Activated CD4-positive, alpha-beta T cell treated with anti-CD3 and anti-CD28 coated beads for 36 hours (primary cell): ENCODE measurements at regions not wholly inside any gene's neighbourhood (a gene's known extent, or its start where the extent isn't known, plus 50 kb on each side); places are given as distances from the start of the nearest gene placed in this dataset.
"Not testable (repeated sequence)": the region's sequence is repeated elsewhere in the genome, so short reads cannot be mapped to it uniquely, and the experiment has no call there.

Experiments used
- ATAC-seq: fragments of 200-7000 bp; cut with Tn5 transposase; one replicate; pipeline ENCODE4 v1.10.0; 2021; ENCODE audit warnings: mild to moderate bottlenecking, moderate library complexity
- CTCF ChIA-PET: fragments of 350-600 bp; sonication (Branson Sonifier 250); formaldehyde crosslinking; loops from one replicate; lab custom pipeline; 2021; ENCODE audit warnings: antibody characterized with exemption; lab: Charles Lee
- POLR2A ChIA-PET: fragments of 350-600 bp; sonication (Branson Sonifier 250); formaldehyde crosslinking; loops from one replicate; lab custom pipeline; 2021; ENCODE audit warnings: antibody characterized with exemption, inconsistent platforms; lab: Charles Lee
- DNase-seq: peaks from one replicate; pipeline ENCODE4 v3.0.0-alpha.2; 2020
- H3K27ac Mint-ChIP-seq: one replicate; pipeline ENCODE4 v1.8.0; 2021; ENCODE audit warnings: mixed read lengths
- H3K27me3 Mint-ChIP-seq: one replicate; pipeline ENCODE4 v1.8.0; 2021; ENCODE audit warnings: mixed read lengths
- H3K36me3 Mint-ChIP-seq: one replicate; pipeline ENCODE4 v1.8.0; 2021; ENCODE audit warnings: low read depth, mixed read lengths
- H3K4me1 Mint-ChIP-seq: one replicate; pipeline ENCODE4 v1.8.0; 2021; ENCODE audit warnings: mixed read lengths
- H3K4me3 Mint-ChIP-seq: one replicate; pipeline ENCODE4 v1.8.0; 2021; ENCODE audit warnings: mild to moderate bottlenecking, moderate library complexity, mixed read lengths
- H3K9me3 Mint-ChIP-seq: one replicate; pipeline ENCODE4 v1.8.0; 2021; ENCODE audit warnings: low read depth, mixed read lengths
- intact Hi-C, 2 experiments: fragments of 100-400 bp; cut with DNase I in 1 of 2; cut with micrococcal nuclease in 1 of 2; formaldehyde crosslinking; loops; one replicate each; pipeline versions ENCODE4 v1.14.2 to v1.15.1; 2022 to 2024; cut with DNase I, micrococcal nuclease

DNA sequence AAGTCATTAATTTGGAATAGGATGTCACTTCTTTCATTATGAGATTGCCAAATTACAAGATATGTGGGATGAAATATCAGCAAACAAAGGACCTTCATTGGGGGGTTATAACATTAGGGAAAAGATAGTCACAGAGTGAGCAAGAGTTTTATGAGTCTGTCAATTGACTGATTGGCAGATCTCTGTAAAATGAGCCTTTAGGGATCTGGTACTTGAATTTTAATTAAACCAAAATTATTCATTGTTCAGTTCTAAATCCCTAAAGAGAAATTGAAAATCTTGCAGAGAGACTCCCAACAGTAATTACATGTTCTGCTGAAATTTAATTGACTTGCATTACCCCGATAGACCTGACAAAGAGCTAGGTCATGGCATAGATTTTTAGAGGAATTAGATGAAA, 768.1 kb upstream of the SPRY2 start:
- intact Hi-C loops, result no loop called here
- no peaks in the 10 kb centered on the region for H3K27me3 Mint-ChIP-seq
- no peak for DNase-seq
- H3K27ac Mint-ChIP-seq, result no peak overlapping the region
- CTCF ChIA-PET, result no interaction called here
- no peak overlapping the region for H3K4me3 Mint-ChIP-seq
- no peaks in the 10 kb centered on the region for H3K9me3 Mint-ChIP-seq
- no peaks in the 10 kb centered on the region for H3K36me3 Mint-ChIP-seq
- ATAC-seq, result no peak
- H3K4me1 Mint-ChIP-seq, result no peaks in the 10 kb centered on the region
- POLR2A ChIA-PET, result no interaction called here

DNA sequence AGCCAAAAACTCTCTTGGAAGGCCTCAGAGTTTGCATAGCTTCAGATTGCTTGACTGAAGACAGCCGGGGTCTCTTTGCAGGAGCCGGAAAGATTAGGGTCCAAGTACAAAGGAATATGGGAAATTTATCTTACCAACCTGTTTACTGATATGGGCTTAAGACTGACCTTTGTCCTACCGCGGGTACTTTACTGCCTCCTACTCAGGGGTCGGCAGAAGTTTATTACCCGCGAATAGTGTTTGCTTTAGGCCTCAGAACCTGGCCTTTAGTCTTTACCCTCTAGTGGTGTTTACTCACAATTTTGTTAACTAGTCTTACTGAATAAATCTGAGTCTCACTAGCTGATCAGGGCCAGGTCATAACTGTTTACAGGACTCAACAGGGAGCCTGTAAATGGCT, 765.4 kb upstream of the SPRY2 start:
- DNase-seq (no peak), ATAC-seq (no peak)
- H3K4me1 Mint-ChIP-seq, result no peaks in the 10 kb centered on the region
- intact Hi-C loops, result no loop called here
- no peaks in the 10 kb centered on the region for H3K27me3 Mint-ChIP-seq
- ChIA-PET POLR2A (no interaction called here), CTCF (no interaction called here)
- H3K27ac Mint-ChIP-seq, result no peak overlapping the region
- H3K4me3 Mint-ChIP-seq, result no peak overlapping the region
- H3K9me3 Mint-ChIP-seq, result no peaks in the 10 kb centered on the region
- no peaks in the 10 kb centered on the region for H3K36me3 Mint-ChIP-seq

DNA sequence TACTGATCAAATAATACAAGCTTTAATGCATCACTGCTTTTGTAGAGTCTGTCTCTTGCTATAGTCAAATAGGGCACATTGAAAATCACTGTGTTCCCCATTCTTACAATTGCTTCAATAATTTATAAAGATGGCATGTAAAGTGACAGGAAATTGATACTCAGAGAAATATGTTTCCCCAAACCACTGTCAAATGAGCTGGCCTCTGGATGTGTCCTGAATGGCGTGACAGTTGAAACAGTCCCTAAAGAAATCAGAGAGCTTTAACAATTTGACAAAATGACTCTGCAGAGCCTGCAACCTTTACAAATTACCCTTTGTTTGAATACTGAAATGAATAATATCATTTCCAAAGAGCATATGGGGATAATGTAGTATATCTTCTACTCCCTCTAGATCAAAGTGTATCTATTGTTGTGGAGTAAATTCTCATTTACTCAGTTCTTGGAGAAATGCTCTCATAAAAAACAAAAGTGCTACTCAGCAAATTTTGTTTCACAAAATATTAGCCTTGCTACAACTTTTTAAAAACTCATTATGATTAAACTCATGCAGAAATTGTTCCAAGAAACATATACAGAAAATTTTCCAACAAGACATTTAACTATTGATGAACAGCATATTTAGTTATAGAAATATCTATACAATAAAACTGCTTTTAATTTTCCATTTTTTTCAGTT, 763.2 kb upstream of the SPRY2 start:
- ATAC-seq (no peak), DNase-seq (no peak)
- H3K9me3 Mint-ChIP-seq, result no peaks in the 10 kb centered on the region
- H3K27ac Mint-ChIP-seq, result no peak overlapping the region
- H3K4me3 Mint-ChIP-seq, result no peak overlapping the region
- ChIA-PET POLR2A (no interaction called here), CTCF (no interaction called here)
- no peaks in the 10 kb centered on the region for H3K36me3 Mint-ChIP-seq
- intact Hi-C loops, result no loop called here
- H3K27me3 Mint-ChIP-seq, result no peaks in the 10 kb centered on the region
- H3K4me1 Mint-ChIP-seq, result no peaks in the 10 kb centered on the region

DNA sequence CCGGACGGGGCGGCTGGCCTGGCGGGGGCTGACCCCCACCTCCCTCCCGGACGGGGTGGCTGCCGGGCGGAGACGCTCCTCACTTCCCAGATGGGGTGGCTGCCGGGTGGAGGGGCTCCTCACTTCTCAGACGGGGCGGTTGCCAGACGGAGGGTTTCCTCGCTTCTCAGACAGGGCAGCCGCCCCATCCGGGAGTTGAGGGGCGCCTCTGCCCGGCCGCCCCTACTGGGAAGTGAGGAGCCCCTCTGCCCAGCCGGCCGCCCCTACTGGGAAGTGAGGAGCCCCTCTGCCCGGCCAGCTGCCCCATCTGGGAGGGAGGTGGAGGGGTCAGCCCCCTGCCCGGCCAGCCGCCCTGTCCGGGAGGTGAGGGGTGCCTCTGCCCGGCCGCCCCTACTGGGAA, 761.1 kb upstream of the SPRY2 start:
- H3K4me1 Mint-ChIP-seq, intact Hi-C loops, ATAC-seq, CTCF ChIA-PET, H3K9me3 Mint-ChIP-seq, H3K4me3 Mint-ChIP-seq, POLR2A ChIA-PET, DNase-seq, H3K27me3 Mint-ChIP-seq, H3K27ac Mint-ChIP-seq, H3K36me3 Mint-ChIP-seq: not testable (repeated sequence)

DNA sequence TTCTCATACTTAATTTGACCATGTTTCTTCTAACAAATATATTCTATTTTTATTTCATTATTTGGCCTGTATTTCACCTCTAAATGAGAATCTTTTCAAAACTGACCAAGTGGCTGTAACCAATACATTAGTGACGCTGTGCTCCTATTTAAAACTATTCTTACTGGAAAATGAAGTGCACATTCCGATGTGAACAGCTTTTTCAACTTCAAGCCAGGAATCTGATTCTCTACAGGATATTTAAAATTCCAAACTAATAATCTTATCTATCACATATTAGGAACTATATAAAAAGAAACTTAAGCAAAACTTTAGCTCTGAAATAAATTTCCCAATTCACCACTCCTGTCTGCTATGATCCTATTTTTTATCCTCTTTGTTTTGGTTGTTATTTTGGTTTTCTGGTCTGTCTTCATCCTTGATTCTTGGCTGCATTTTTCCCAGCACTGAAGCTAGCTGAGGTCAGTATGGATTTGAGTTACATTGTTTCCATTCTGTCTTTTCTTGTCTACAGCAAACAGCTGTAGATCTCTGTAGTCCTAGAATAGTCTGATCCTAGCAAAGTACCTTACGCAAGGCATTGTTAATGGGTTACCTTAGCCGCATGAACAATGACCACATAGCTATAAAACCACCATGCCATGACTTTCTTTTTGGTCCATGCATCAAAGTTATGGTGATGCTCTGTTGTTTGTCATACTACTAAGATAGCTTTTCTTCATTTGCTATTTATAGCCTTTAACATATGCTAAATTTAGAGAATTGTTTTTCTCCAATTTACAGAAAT, 748.6 kb upstream of the SPRY2 start:
- Mint-ChIP-seq H3K9me3 (no peaks in the 10 kb centered on the region), H3K4me3 (no peak overlapping the region), H3K4me1 (no peaks in the 10 kb centered on the region), H3K36me3 (no peaks in the 10 kb centered on the region), H3K27ac (no peak overlapping the region), H3K27me3 (no peaks in the 10 kb centered on the region)
- CTCF ChIA-PET, result no interaction called here
- intact Hi-C loops, result no loop called here
- ATAC-seq, result no peak
- POLR2A ChIA-PET, result no interaction called here
- no peak for DNase-seq

DNA sequence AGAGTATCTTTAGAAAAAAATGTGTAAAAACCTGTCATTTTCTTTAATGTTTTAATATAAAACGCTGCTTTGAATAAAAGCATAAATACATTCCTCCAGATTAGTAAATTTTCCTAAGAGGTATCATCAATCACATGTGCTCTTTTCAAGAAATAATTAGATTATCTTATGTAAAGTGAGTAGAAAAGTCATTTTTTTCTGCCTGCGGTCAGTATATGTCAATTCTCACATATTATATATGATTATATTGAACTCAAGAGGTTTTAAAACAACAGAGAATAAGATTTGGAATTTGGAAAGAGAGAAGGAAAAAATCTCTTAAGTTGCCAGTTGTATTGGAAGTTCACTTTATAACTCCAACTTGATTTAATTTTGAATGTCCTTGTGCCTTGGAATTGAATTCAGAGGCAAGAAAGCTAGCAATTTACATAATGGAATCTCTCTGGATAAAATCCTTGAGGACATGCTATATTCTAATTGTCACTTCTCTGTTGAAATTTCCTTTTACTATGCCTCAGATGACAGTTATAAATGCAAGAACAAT, 740.1 kb upstream of the SPRY2 start:
- intact Hi-C loops, result no loop called here
- H3K27ac Mint-ChIP-seq, result no peak overlapping the region
- CTCF ChIA-PET, result no interaction called here

DNA sequence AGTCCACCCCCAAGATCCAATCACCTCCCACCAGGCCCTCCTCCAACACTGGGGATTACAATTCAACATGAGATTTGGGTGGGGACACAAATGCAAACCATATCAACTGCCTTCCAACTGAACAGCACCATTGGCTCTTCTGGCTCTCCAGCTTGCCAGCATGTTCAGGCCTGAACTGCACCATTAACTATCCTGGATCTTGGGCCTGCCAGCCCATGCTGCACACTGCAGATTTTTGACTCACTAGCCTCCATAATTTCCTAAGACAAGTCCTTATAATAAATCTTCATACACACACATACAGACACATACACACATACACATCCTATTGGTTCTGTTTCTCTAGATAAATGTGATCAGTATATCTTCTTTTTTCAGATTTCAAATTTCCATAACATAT, 737.1 kb upstream of the SPRY2 start:
- DNase-seq (no peak), ATAC-seq (no peak)
- Mint-ChIP-seq H3K36me3 (no peaks in the 10 kb centered on the region), H3K9me3 (no peaks in the 10 kb centered on the region), H3K4me3 (no peak overlapping the region), H3K27me3 (no peaks in the 10 kb centered on the region), H3K27ac (no peak overlapping the region), H3K4me1 (no peaks in the 10 kb centered on the region)
- intact Hi-C loops, result no loop called here
- CTCF ChIA-PET, result no interaction called here
- POLR2A ChIA-PET, result no interaction called here

More for the DNA sequence above, 740.1 kb upstream of the SPRY2 start:
- DNase-seq, result no peak
- no peak overlapping the region for H3K4me3 Mint-ChIP-seq
- no peaks in the 10 kb centered on the region for H3K4me1 Mint-ChIP-seq
- no peak for ATAC-seq
- H3K27me3 Mint-ChIP-seq, result no peaks in the 10 kb centered on the region
- no peaks in the 10 kb centered on the region for H3K9me3 Mint-ChIP-seq
- POLR2A ChIA-PET, result no interaction called here
- H3K36me3 Mint-ChIP-seq, result no peaks in the 10 kb centered on the region

DNA sequence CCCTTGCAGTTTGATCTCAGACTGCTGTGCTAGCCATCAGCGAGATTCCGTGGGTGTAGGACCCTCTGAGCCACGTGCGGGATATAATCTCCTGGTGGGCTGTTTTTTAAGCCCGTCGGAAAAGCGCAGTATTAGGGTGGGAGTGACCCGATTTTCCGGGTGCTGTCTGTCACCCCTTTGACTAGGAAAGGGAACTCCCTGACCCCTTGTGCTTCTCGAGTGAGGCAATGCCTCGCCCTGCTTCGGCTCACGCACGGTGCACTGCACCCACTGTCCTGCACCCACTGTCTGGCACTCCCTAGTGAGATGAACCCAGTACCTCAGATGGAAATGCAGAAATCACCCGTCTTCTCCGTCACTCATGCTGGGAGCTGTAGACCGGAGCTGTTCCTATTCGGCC, 728.9 kb upstream of the SPRY2 start:
- CTCF ChIA-PET, result not testable (repeated sequence)

DNA sequence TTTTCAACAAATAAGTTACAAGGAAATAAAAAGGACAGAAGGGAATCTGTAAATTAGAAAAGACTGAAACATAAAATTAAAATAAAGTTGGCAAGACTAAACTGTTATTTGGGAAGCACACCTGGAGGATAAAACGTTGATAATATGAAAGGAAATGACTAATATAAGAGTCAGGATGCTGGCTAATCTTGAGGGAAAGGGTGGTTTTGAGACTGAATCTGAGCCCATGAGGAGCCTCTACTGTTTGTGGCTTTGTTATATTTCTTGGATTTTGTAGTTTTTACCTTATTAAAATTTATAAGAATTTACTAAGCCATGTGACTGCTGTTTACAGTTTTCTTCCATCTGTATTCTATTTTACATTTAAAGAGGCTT, 718.0 kb upstream of the SPRY2 start:
- CTCF ChIA-PET, result no interaction called here
- intact Hi-C loops, result no loop called here
- Mint-ChIP-seq H3K36me3 (no peaks in the 10 kb centered on the region), H3K4me1 (no peaks in the 10 kb centered on the region), H3K9me3 (no peaks in the 10 kb centered on the region), H3K27ac (no peak overlapping the region), H3K4me3 (no peak overlapping the region), H3K27me3 (no peaks in the 10 kb centered on the region)
- DNase-seq (no peak), ATAC-seq (no peak)
- POLR2A ChIA-PET, result no interaction called here

More for the DNA sequence above, 728.9 kb upstream of the SPRY2 start:
- DNase-seq, H3K27me3 Mint-ChIP-seq, ATAC-seq, H3K36me3 Mint-ChIP-seq, H3K27ac Mint-ChIP-seq, H3K9me3 Mint-ChIP-seq, H3K4me3 Mint-ChIP-seq, POLR2A ChIA-PET, intact Hi-C loops, H3K4me1 Mint-ChIP-seq: not testable (repeated sequence)

DNA sequence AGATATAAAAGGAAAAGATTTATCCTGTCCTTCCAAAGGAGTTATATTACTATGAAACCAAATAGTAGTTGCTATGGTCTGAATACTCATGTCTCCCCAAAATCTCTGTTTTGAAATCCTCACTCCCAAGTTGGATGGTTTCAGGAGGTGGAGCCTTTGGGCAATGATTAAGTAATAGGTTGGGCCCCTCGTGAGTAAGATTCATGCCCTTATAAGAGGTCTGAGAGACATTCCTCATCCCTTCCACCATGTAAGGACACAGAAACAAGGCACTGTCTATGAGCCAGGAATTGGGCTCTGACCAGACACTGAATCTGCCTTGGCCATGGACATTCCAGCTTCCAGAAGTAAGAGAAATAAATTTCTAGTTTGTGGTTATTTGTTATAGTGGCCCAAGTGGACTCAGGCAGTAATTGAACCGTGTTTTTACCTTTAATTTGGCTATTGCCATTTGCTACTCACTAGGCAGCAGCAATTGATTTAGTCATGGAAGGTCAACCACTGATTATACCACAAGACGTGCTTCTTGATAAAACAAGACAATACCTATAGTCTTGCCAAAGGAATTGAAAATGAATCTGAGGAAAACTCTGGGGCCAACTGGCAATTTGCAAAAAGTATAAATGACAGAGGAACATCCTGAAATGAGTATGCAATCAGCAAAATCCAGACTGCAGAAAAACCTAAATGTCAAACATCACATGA, 717.4 kb upstream of the SPRY2 start:
- Mint-ChIP-seq H3K4me1 (no peaks in the 10 kb centered on the region), H3K27me3 (no peaks in the 10 kb centered on the region), H3K27ac (no peak overlapping the region), H3K36me3 (no peaks in the 10 kb centered on the region), H3K9me3 (no peaks in the 10 kb centered on the region), H3K4me3 (no peak overlapping the region)
- CTCF ChIA-PET, result no interaction called here
- no peak for ATAC-seq
- intact Hi-C loops, result no loop called here
- POLR2A ChIA-PET, result no interaction called here
- DNase-seq, result no peak

DNA sequence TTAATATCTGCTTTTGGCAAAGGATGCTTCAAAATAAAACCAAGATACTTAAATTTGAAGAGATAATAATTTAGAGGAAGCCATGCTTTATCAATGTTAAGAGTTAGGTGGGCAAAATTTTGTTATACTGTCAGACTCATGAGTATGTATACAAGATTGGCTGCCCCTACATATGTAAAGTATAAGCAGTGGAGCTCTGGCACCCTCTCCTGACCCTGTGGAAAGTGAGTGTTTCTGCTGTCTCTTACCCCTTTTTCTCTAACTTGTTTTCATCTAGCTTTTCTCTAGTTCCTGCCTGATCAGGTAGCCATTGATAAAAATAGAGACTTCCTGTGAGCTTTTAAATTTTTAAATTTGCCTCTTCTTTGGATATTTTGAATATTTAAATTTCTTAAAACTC, 710.9 kb upstream of the SPRY2 start:
- ATAC-seq (no peak), DNase-seq (no peak)
- Mint-ChIP-seq H3K4me3 (no peak overlapping the region), H3K36me3 (no peaks in the 10 kb centered on the region), H3K9me3 (no peaks in the 10 kb centered on the region), H3K27ac (no peak overlapping the region), H3K27me3 (no peaks in the 10 kb centered on the region), H3K4me1 (no peaks in the 10 kb centered on the region)
- ChIA-PET CTCF (no interaction called here), POLR2A (interaction anchor here (0.6 kb wide), 1 partner anchor 267 kb away, joined by 3 read pairs; no protein-coding TSS in a partner anchor)
- intact Hi-C loops, result no loop called here
